HL-60 (cell line): ENCODE measurements at regions not wholly inside any gene's neighbourhood (a gene's known extent, or its start where the extent isn't known, plus 50 kb on each side); places are given as distances from the start of the nearest gene placed in this dataset.

Experiments
- TF ChIP-seq, protein P1 (sequence below): IDR thresholded peaks from one replicate; pipeline ENCODE4 v1.5.1; 2011; ENCODE audit warnings: low read length, control low read depth, inconsistent platforms; ENCODE audit not compliant: insufficient read depth
- TF ChIP-seq, protein P2 (sequence below): IDR thresholded peaks from 2 replicates; pipeline ENCODE4 v1.6.1; 2012; ENCODE audit warnings: low read depth; ENCODE audit not compliant: insufficient replicate concordance

DNA sequence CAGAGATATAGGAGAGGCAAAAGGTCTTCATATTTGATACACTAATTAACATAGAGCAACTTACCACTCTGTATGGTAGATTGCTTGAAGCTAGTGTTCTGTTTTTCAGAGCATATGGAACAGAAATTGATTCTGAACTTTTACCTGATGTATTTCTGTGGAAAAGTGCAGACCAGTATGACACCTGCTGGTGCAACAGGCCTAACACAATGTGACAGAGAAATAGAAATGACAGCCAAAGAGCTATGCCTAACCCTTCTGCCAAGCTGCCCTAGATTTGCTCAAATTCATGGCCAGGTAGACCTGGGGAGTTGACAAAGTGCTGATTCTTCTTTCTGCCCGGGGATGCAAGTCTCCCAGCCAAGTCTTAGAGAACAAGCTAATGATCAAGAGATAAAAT is 65.4 kb upstream of the RNF180 start:
- TF ChIP-seq, protein P1, sequence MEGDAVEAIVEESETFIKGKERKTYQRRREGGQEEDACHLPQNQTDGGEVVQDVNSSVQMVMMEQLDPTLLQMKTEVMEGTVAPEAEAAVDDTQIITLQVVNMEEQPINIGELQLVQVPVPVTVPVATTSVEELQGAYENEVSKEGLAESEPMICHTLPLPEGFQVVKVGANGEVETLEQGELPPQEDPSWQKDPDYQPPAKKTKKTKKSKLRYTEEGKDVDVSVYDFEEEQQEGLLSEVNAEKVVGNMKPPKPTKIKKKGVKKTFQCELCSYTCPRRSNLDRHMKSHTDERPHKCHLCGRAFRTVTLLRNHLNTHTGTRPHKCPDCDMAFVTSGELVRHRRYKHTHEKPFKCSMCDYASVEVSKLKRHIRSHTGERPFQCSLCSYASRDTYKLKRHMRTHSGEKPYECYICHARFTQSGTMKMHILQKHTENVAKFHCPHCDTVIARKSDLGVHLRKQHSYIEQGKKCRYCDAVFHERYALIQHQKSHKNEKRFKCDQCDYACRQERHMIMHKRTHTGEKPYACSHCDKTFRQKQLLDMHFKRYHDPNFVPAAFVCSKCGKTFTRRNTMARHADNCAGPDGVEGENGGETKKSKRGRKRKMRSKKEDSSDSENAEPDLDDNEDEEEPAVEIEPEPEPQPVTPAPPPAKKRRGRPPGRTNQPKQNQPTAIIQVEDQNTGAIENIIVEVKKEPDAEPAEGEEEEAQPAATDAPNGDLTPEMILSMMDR, result no peak
- TF ChIP-seq, protein P2, sequence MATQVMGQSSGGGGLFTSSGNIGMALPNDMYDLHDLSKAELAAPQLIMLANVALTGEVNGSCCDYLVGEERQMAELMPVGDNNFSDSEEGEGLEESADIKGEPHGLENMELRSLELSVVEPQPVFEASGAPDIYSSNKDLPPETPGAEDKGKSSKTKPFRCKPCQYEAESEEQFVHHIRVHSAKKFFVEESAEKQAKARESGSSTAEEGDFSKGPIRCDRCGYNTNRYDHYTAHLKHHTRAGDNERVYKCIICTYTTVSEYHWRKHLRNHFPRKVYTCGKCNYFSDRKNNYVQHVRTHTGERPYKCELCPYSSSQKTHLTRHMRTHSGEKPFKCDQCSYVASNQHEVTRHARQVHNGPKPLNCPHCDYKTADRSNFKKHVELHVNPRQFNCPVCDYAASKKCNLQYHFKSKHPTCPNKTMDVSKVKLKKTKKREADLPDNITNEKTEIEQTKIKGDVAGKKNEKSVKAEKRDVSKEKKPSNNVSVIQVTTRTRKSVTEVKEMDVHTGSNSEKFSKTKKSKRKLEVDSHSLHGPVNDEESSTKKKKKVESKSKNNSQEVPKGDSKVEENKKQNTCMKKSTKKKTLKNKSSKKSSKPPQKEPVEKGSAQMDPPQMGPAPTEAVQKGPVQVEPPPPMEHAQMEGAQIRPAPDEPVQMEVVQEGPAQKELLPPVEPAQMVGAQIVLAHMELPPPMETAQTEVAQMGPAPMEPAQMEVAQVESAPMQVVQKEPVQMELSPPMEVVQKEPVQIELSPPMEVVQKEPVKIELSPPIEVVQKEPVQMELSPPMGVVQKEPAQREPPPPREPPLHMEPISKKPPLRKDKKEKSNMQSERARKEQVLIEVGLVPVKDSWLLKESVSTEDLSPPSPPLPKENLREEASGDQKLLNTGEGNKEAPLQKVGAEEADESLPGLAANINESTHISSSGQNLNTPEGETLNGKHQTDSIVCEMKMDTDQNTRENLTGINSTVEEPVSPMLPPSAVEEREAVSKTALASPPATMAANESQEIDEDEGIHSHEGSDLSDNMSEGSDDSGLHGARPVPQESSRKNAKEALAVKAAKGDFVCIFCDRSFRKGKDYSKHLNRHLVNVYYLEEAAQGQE, result no peak
